CD14-positive monocyte (primary cell): ENCODE measurements at regions not wholly inside any gene's neighbourhood (a gene's known extent, or its start where the extent isn't known, plus 50 kb on each side); places are given as distances from the start of the nearest gene placed in this dataset.

Experiments
- DNase-seq, 3 donors: peaks; one replicate each; pipeline ENCODE4 v3.0.0-alpha.2; 2011 to 2022
- H2AFZ ChIP-seq: 2 replicates; pipeline ENCODE4 v1.6.0; 2012; ENCODE audit warnings: mild to moderate bottlenecking, low read depth, low read length, inconsistent platforms; ENCODE audit not compliant: insufficient read depth, poor library complexity, severe bottlenecking
- H3K27ac ChIP-seq, 2 donors: 1 replicate in 1 of 2; 2 replicates in 1 of 2; pipeline ENCODE4 v1.5.1; 2012 to 2013; ENCODE audit warnings: low read length in 2 of 2, control low read depth in 1 of 2, inconsistent platforms in 1 of 2, low read depth in 1 of 2, mild to moderate bottlenecking in 1 of 2
- H3K27me3 ChIP-seq, 2 donors: one replicate each; pipeline versions ENCODE4 v1.6.0 to v1.6.1; 2011 to 2013; ENCODE audit warnings: low read length in 2 of 2; ENCODE audit not compliant: control insufficient read depth in 2 of 2, insufficient read depth in 2 of 2
- H3K36me3 ChIP-seq, 2 donors: replicated peaks in 1 of 2; 1 replicate in 1 of 2; 2 replicates in 1 of 2; pipeline versions ENCODE4 v1.5.1 to v1.6.1; 2012 to 2013; ENCODE audit warnings: low read length in 2 of 2, control low read depth in 1 of 2, inconsistent platforms in 1 of 2, mild to moderate bottlenecking in 1 of 2; ENCODE audit not compliant: insufficient read depth in 2 of 2, control insufficient read depth in 1 of 2
- H3K4me1 ChIP-seq, 2 donors: 1 replicate in 1 of 2; 2 replicates in 1 of 2; pipeline versions ENCODE4 v1.5.1 to v1.6.1; 2012 to 2013; ENCODE audit warnings: low read length in 2 of 2, control low read depth in 1 of 2, inconsistent platforms in 1 of 2, mild to moderate bottlenecking in 1 of 2, moderate library complexity in 1 of 2; ENCODE audit not compliant: insufficient read depth in 2 of 2, control insufficient read depth in 1 of 2
- H3K4me2 ChIP-seq: replicated peaks from 2 replicates; pipeline ENCODE3; 2012; ENCODE audit warnings: low read length, moderate library complexity, mild to moderate bottlenecking; ENCODE audit not compliant: poor library complexity, severe bottlenecking; ENCODE audit errors: extremely low read depth
- H3K4me3 ChIP-seq, 3 experiments: fragments of 200-600 bp in 1 of 3; sonication (generic) in 1 of 3; replicated peaks in 1 of 3; 1 replicate in 2 of 3; 2 replicates in 1 of 3; pipeline ENCODE4 v1.5.1; 2011 to 2013; ENCODE audit warnings: low read length in 3 of 3, mild to moderate bottlenecking in 3 of 3, control low read depth in 2 of 3, low read depth in 2 of 3, inconsistent platforms in 1 of 3, moderate library complexity in 1 of 3
- H3K79me2 ChIP-seq: 2 replicates; pipeline ENCODE4 v1.6.0; 2012; ENCODE audit warnings: mild to moderate bottlenecking, control low read depth, inconsistent platforms, low read length, moderate library complexity; ENCODE audit not compliant: insufficient read depth
- H3K9ac ChIP-seq: 2 replicates; pipeline ENCODE4 v1.6.0; 2017; ENCODE audit warnings: low read length, mild to moderate bottlenecking; ENCODE audit not compliant: insufficient read depth, poor library complexity, severe bottlenecking
- H3K9me3 ChIP-seq, 2 donors: replicated peaks in 1 of 2; 1 replicate in 1 of 2; 2 replicates in 1 of 2; pipeline versions ENCODE4 v1.5.1 to v1.6.1; 2012 to 2013; ENCODE audit warnings: low read length in 2 of 2, control low read depth in 1 of 2; ENCODE audit not compliant: control insufficient read depth in 1 of 2, insufficient read depth in 1 of 2
- H4K20me1 ChIP-seq: 2 replicates; pipeline ENCODE4 v1.6.0; 2012; ENCODE audit warnings: mild to moderate bottlenecking, low read length, control low read depth, moderate library complexity; ENCODE audit not compliant: insufficient read depth
- H3K27ac Mint-ChIP-seq, 7 donors: one replicate each; pipeline ENCODE4 v1.8.0; 2020; ENCODE audit warnings: mild to moderate bottlenecking in 7 of 7, mixed read lengths in 7 of 7, moderate library complexity in 6 of 7, inconsistent platforms in 2 of 7
- H3K27me3 Mint-ChIP-seq, 3 donors: one replicate each; pipeline ENCODE4 v1.8.0; 2021 to 2022; ENCODE audit warnings: low read depth in 3 of 3, mild to moderate bottlenecking in 3 of 3, mixed read lengths in 3 of 3, moderate library complexity in 3 of 3, inconsistent platforms in 1 of 3
- H3K36me3 Mint-ChIP-seq, 2 donors: one replicate each; pipeline ENCODE4 v1.8.0; 2020; ENCODE audit warnings: mixed read lengths in 2 of 2, inconsistent platforms in 1 of 2, mild to moderate bottlenecking in 1 of 2
- H3K4me1 Mint-ChIP-seq: one replicate; pipeline ENCODE4 v1.8.0; 2020; ENCODE audit warnings: mild to moderate bottlenecking, mixed read lengths
- H3K4me3 Mint-ChIP-seq, 2 donors: one replicate each; pipeline ENCODE4 v1.8.0; 2020; ENCODE audit warnings: mild to moderate bottlenecking in 2 of 2, mixed read lengths in 2 of 2, moderate library complexity in 1 of 2
- H3K9me3 Mint-ChIP-seq, 7 donors: one replicate each; pipeline ENCODE4 v1.8.0; 2020 to 2022; ENCODE audit warnings: mixed read lengths in 7 of 7, mild to moderate bottlenecking in 6 of 7, moderate library complexity in 6 of 7, inconsistent platforms in 2 of 7
- WGBS: methylation state at CpG from one replicate; pipeline ENCODE4 v1.1.5; 2013; ENCODE audit warnings: missing lambda C conversion rate; ENCODE audit not compliant: insufficient coverage; 5-methylcytosine and 5-hydroxymethylcytosine counted together
- intact Hi-C, 2 donors: fragments of 100-400 bp; cut with micrococcal nuclease; formaldehyde crosslinking; loops; one replicate each; pipeline versions ENCODE4 v1.15.0 to v1.15.1; 2023
- TF ChIP-seq, protein P1 (sequence below): fragments of 200-600 bp; IDR thresholded peaks from one replicate; pipeline ENCODE4 v1.8.0; 2022; ENCODE audit warnings: antibody characterized with exemption, mild to moderate bottlenecking

DNA sequence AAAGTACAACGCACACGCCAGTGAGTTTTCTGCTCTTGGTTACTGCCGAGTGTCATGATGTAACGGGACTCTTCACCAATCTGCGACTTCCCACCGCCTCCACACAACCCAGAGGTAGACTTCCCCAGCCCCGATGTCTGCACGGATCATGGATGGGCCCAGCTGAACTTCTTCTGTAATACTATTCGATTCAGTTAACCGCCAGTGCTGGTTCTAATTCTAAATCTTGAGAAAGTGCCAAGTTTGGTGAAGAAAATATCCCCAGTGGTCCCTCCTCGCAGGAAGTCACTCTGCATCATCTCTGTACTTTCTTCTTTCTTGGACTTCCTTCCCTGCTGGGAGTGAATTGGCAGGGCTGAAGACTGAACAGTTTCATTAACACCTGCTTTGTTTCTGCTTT, 77.6 kb upstream of the SLC35F4 start:
- H3K27ac ChIP-seq, result no peak overlapping the region
- H3K4me2 ChIP-seq, result no peak overlapping the region
- H4K20me1 ChIP-seq, result no peaks in the 10 kb centered on the region
- H3K9ac ChIP-seq, result no peak overlapping the region
- no peaks in the 10 kb centered on the region for H3K4me1 Mint-ChIP-seq
- no peak for DNase-seq
- no peak overlapping the region for H3K4me3 ChIP-seq
- no peaks in the 10 kb centered on the region for H3K9me3 ChIP-seq
- TF ChIP-seq, protein P1, sequence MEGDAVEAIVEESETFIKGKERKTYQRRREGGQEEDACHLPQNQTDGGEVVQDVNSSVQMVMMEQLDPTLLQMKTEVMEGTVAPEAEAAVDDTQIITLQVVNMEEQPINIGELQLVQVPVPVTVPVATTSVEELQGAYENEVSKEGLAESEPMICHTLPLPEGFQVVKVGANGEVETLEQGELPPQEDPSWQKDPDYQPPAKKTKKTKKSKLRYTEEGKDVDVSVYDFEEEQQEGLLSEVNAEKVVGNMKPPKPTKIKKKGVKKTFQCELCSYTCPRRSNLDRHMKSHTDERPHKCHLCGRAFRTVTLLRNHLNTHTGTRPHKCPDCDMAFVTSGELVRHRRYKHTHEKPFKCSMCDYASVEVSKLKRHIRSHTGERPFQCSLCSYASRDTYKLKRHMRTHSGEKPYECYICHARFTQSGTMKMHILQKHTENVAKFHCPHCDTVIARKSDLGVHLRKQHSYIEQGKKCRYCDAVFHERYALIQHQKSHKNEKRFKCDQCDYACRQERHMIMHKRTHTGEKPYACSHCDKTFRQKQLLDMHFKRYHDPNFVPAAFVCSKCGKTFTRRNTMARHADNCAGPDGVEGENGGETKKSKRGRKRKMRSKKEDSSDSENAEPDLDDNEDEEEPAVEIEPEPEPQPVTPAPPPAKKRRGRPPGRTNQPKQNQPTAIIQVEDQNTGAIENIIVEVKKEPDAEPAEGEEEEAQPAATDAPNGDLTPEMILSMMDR, result no peak
- H3K9me3 Mint-ChIP-seq, result peaks cover 0 to 8% (median 1%) of the 10 kb centered on the region in 7 donors
- H3K27me3 Mint-ChIP-seq, result no peaks in the 10 kb centered on the region
- H3K79me2 ChIP-seq, result no peaks in the 10 kb centered on the region
- no peak overlapping the region for H3K27ac Mint-ChIP-seq
- no peaks in the 10 kb centered on the region for H3K36me3 ChIP-seq
- no peaks in the 10 kb centered on the region for H3K36me3 Mint-ChIP-seq
- H2AFZ ChIP-seq, result no peak overlapping the region
- no peaks in the 10 kb centered on the region for H3K27me3 ChIP-seq
- 92% methylated on average over 2 of the region's 11 CpGs for WGBS
- intact Hi-C loops, result no loop called here
- H3K4me3 Mint-ChIP-seq, result no peak overlapping the region
- H3K4me1 ChIP-seq, result no peaks in the 10 kb centered on the region

DNA sequence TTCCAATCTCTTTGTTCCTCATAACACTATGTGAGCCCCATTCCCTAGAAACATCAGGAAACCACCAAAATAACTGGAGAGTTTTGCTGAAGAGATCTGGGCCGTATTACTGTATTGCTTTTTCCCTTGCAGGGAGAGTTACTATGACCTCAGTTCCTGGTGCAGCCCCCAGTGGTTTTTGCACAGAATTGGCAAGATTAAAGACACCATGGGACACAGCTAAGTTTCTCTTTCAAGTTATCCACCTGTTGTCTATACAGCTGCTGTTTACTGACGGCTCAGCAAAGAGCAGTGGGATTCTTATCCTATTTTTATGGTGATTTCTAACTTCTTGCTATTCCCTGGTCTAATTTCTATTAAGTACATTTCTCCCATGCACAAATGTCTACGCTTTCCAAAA, 77.1 kb upstream of the SLC35F4 start:
- Histone ChIP-seq H2AFZ (no peak overlapping the region), H3K27ac (no peak overlapping the region), H3K9me3 (no peaks in the 10 kb centered on the region), H3K9ac (no peak overlapping the region), H3K4me3 (no peak overlapping the region), H3K79me2 (no peaks in the 10 kb centered on the region), H3K27me3 (no peaks in the 10 kb centered on the region), H4K20me1 (no peaks in the 10 kb centered on the region), H3K4me1 (no peaks in the 10 kb centered on the region), H3K4me2 (no peak overlapping the region), H3K36me3 (no peaks in the 10 kb centered on the region)
- no peaks in the 10 kb centered on the region for H3K36me3 Mint-ChIP-seq
- TF ChIP-seq, protein P1, result no peak
- no peaks in the 10 kb centered on the region for H3K4me1 Mint-ChIP-seq
- intact Hi-C loops, result no loop called here
- H3K9me3 Mint-ChIP-seq, result peaks cover 0 to 6% (median 1%) of the 10 kb centered on the region in 7 donors
- no peaks in the 10 kb centered on the region for H3K27me3 Mint-ChIP-seq
- H3K27ac Mint-ChIP-seq, result no peak overlapping the region
- no CpG with 5 or more reads among the region's 3 CpGs for WGBS
- no peak for DNase-seq
- H3K4me3 Mint-ChIP-seq, result no peak overlapping the region
